Body of pancreas (tissue), 4 donors: ENCODE measurements at regions not wholly inside any gene's neighbourhood (a gene's known extent, or its start where the extent isn't known, plus 50 kb on each side); places are given as distances from the start of the nearest gene placed in this dataset.

Experiments
- CTCF ChIP-seq, 7 experiments: fragments of 450-650 bp in 4 of 7; fragments of 200-600 bp in 3 of 7; sonication (generic) in 3 of 7; IDR thresholded peaks; one replicate each; pipeline ENCODE4 v1.5.1; 2016 to 2019; ENCODE audit warnings: antibody characterized with exemption in 7 of 7
- POLR2A ChIP-seq, 3 donors: fragments of 450-650 bp; IDR thresholded peaks; one replicate each; pipeline ENCODE4 v1.6.1; 2016; ENCODE audit warnings: antibody characterized with exemption in 3 of 3, mild to moderate bottlenecking in 2 of 3

- TF ChIP-seq CTCF (IDR thresholded peaks at IDR 0.05) (no peak), POLR2A (IDR thresholded peaks at IDR 0.05) (no peak)
Measured at GRCh38 chr6:49110916-49111315, 352.1 kb downstream of the MMUT start.
